ENCODE measurements at regions not wholly inside any gene's neighbourhood (a gene's known extent, or its start where the extent isn't known, plus 50 kb on each side); places are given as distances from the start of the nearest gene placed in this dataset.

DNA sequence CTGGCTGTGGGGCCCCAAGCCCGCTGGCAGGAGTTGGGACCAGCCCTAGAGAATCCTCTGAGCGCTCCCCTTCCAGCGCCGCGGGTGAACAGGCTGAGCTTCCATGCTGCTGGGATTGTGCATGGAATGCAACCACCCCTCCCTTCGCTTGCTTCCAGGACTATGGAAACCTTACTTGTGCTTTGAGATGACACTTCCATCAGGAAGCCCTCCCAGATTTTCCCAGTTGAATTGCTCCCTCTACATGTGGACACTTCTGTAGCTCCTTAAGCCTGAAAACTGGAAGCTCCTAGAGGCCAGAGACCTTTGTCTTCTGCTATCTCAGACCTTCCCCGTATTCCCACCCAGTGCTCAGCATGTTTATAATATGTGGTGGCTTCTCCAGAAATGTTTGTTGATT, 213.2 kb upstream of the RPL38 start:
- DNase-seq, result no peak
- no CpG with 5 or more reads among the region's 7 CpGs for WGBS (ENCODE audit: insufficient coverage, low lambda C conversion rate)
- H3K27ac ChIP-seq (ENCODE audit: low read length), result no peak overlapping the region
- H3K36me3 ChIP-seq (ENCODE audit: control insufficient read depth, insufficient read depth, low read length), result no peaks in the 10 kb centered on the region
- no peak overlapping the region for H3K4me3 ChIP-seq (ENCODE audit: low read length)
- peaks cover 6% of the 10 kb centered on the region for H3K27me3 ChIP-seq (ENCODE audit: control insufficient read depth, insufficient read depth, low read length)
- H3K4me1 ChIP-seq (ENCODE audit: control insufficient read depth, insufficient read depth, low read length), result no peaks in the 10 kb centered on the region
- H3K9me3 ChIP-seq (ENCODE audit: control insufficient read depth, low read depth, low read length), result no peaks in the 10 kb centered on the region

DNA sequence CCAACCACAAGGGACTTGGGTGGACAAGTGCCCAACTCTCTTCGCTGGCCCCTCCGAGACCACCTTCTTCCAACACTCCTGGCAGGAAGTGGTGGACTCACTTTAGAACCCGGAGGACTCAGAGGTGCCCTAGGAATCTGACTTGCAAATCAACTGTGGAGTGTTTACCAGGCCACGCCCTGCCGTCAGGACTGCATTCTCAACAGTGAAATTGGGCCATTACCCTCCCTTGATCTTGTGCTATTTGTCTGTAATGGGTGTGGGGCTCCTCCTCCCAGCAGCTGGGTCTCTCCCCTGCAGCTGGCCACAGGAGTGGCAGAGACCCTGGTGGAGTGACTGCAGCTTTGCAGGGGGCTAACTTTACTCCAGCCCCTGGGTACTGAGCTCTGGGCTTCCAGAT, 212.2 kb upstream of the RPL38 start:
- H3K9me3 ChIP-seq (ENCODE audit: control insufficient read depth, low read depth, low read length), result no peaks in the 10 kb centered on the region
- no peaks in the 10 kb centered on the region for H3K4me1 ChIP-seq (ENCODE audit: control insufficient read depth, insufficient read depth, low read length)
- H3K4me3 ChIP-seq (ENCODE audit: low read length), result no peak overlapping the region
- H3K36me3 ChIP-seq (ENCODE audit: control insufficient read depth, insufficient read depth, low read length), result no peaks in the 10 kb centered on the region
- H3K27ac ChIP-seq (ENCODE audit: low read length), result no peak overlapping the region
- DNase-seq, result no peak
- H3K27me3 ChIP-seq (ENCODE audit: control insufficient read depth, insufficient read depth, low read length), result peaks cover 6% of the 10 kb centered on the region
- WGBS (ENCODE audit: insufficient coverage, low lambda C conversion rate), result no CpG with 5 or more reads among the region's 5 CpGs

DNA sequence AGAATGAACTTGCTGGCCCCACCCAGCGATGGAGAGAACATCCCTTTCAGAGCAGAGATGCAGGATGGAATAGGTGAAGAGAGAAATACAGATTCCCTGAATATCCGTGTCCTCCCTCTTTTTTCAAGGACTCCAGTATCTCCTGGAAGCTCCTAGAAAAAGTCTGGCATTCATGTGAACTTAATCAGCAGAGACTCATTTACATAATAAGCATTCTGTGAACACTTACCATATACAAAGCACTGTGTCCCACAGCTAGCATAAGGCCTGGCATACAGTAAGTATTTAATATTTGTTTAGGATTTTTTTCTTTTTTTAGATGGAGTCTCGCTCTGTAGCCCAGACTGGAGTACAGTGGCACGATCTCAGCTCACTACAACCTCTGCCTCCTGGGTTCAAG, 208.5 kb upstream of the RPL38 start:
- H3K27ac ChIP-seq (ENCODE audit: low read length), result no peak overlapping the region
- H3K4me3 ChIP-seq (ENCODE audit: low read length), result no peak overlapping the region
- H3K4me1 ChIP-seq (ENCODE audit: control insufficient read depth, insufficient read depth, low read length), result no peaks in the 10 kb centered on the region
- WGBS (ENCODE audit: insufficient coverage, low lambda C conversion rate), result 63% methylated on average over 1 of the region's 4 CpGs
- no peak for DNase-seq
- H3K27me3 ChIP-seq (ENCODE audit: control insufficient read depth, insufficient read depth, low read length), result peaks cover 11% of the 10 kb centered on the region
- H3K36me3 ChIP-seq (ENCODE audit: control insufficient read depth, insufficient read depth, low read length), result no peaks in the 10 kb centered on the region
- H3K9me3 ChIP-seq (ENCODE audit: control insufficient read depth, low read depth, low read length), result no peaks in the 10 kb centered on the region

DNA sequence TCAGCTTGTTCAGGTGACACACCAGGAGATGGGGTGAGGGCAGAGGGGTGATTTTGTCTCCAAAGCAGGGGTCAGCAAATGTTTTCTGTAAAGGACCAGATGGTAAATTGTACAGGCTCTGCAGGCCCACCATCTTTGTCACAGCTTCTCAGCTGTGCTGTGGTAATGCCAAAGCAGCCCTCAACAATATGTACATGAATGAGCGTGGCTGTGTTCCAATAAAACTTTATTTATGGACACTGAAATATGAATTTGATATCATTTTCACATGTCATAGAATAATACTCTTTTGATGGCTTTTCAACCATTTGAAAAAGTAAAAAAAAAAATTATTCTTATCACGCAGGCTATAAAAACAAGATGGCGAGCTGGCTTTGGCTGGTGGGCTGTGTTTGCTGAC, 206.4 kb upstream of the RPL38 start:
- DNase-seq, result no peak
- H3K36me3 ChIP-seq (ENCODE audit: control insufficient read depth, insufficient read depth, low read length), result no peaks in the 10 kb centered on the region
- WGBS (ENCODE audit: insufficient coverage, low lambda C conversion rate), result 100% methylated on average over 1 of the region's 3 CpGs
- peaks cover 11% of the 10 kb centered on the region for H3K27me3 ChIP-seq (ENCODE audit: control insufficient read depth, insufficient read depth, low read length)
- H3K4me1 ChIP-seq (ENCODE audit: control insufficient read depth, insufficient read depth, low read length), result no peaks in the 10 kb centered on the region
- no peak overlapping the region for H3K4me3 ChIP-seq (ENCODE audit: low read length)
- no peaks in the 10 kb centered on the region for H3K9me3 ChIP-seq (ENCODE audit: control insufficient read depth, low read depth, low read length)
- H3K27ac ChIP-seq (ENCODE audit: low read length), result no peak overlapping the region

DNA sequence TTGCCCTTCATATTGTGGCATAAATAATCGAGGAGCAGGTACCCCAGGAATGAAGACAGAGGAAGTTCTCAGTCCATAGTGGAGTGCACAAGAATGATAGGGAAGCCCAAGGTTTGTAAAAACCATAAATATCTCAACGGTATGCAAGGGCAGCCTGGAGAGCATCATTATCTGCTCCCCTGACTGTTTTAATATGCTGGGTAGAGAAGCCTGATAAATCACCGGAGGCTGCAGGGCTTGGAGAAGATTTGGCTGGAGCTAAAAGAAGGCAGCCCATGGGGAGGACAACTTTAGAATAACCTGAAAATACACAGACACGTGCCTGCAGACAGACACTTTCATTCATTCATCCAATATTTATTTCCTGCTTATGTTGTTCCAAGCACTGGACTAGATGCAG, 205.2 kb upstream of the RPL38 start:
- Histone ChIP-seq H3K4me1 (ENCODE audit: control insufficient read depth, insufficient read depth, low read length) (no peaks in the 10 kb centered on the region), H3K27ac (ENCODE audit: low read length) (no peak overlapping the region), H3K27me3 (ENCODE audit: control insufficient read depth, insufficient read depth, low read length) (peaks cover 11% of the 10 kb centered on the region), H3K4me3 (ENCODE audit: low read length) (no peak overlapping the region), H3K9me3 (ENCODE audit: control insufficient read depth, low read depth, low read length) (no peaks in the 10 kb centered on the region), H3K36me3 (ENCODE audit: control insufficient read depth, insufficient read depth, low read length) (no peaks in the 10 kb centered on the region)
- WGBS (ENCODE audit: insufficient coverage, low lambda C conversion rate), result 80% methylated on average over 1 of the region's 4 CpGs
- no peak for DNase-seq

DNA sequence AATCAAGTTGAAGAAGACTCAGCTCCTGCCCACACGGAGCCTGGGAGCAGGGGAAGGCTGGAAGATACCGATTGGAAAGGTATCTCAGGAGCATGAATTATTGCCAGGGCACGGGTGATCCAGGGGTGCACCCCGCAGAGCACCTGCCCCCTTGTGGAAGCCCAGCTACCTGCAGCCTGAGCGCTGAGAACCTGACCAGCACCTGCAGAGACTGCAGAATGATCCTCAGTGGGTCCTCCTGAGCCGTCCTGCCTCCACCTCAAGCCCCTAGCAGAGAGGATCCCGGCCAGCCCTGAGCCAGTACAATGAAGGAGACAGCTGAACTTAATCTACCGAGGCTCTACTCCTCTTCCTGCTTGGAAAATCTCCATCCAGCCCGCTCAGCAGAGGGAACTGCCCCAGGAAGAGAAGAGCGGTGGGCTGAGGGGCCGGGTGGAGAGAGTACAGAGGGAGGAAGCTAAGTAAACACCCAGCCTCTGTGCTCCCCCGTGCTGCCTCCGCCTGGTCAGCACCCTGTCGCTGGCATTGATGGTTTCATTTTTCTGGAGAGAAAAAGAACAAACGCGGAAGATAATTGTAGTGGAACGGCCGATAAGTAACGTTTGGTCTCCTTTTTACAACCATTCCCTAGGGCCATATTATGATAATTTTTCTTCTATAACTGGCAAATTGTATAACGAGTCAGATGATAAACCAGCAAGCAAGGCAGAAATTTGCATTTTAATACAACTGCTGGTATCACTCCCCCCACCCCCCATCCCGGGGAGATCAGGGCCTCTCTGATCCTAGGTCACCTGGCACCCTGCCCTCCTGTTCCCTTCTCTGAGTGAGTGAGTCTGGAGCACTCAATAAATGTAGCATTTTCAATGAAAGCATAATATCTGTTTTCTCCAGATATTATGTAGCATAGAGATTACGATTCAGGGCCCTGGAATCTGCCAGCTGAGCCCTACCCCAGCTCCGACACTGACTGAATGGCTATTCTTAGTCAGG, 204.5 kb upstream of the RPL38 start:
- Histone ChIP-seq H3K27ac (ENCODE audit: low read length) (no peak overlapping the region), H3K36me3 (ENCODE audit: control insufficient read depth, insufficient read depth, low read length) (no peaks in the 10 kb centered on the region), H3K27me3 (ENCODE audit: control insufficient read depth, insufficient read depth, low read length) (peaks cover 7% of the 10 kb centered on the region), H3K4me3 (ENCODE audit: low read length) (no peak overlapping the region), H3K9me3 (ENCODE audit: control insufficient read depth, low read depth, low read length) (no peaks in the 10 kb centered on the region), H3K4me1 (ENCODE audit: control insufficient read depth, insufficient read depth, low read length) (no peaks in the 10 kb centered on the region)
- peak; percentile 18 to 34 for DNase-seq
- 37% methylated on average over 5 of the region's 23 CpGs for WGBS (ENCODE audit: insufficient coverage, low lambda C conversion rate)

DNA sequence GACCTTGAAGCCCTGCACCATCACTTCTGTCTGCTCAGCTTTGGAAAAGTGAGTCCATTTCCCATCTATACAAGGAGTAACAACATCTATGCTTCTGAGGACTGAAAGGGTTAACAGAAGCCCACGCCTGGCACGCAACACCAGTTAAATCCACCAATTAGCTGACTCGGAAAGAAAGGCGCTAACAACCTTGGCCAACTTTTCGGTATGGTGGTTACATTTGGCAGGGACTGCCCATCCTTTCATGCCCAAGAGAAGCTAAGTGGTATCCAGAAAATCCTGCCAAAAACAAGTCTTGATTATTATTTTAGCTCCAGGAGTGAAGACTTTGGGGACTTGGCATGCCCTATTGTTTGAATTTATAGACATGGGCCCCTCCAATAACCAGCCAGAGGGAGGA, 202.3 kb upstream of the RPL38 start:
- H3K36me3 ChIP-seq (ENCODE audit: control insufficient read depth, insufficient read depth, low read length), result no peaks in the 10 kb centered on the region
- no peak overlapping the region for H3K27ac ChIP-seq (ENCODE audit: low read length)
- H3K9me3 ChIP-seq (ENCODE audit: control insufficient read depth, low read depth, low read length), result no peaks in the 10 kb centered on the region
- H3K27me3 ChIP-seq (ENCODE audit: control insufficient read depth, insufficient read depth, low read length), result peaks cover 14% of the 10 kb centered on the region
- no peak overlapping the region for H3K4me3 ChIP-seq (ENCODE audit: low read length)
- DNase-seq, result no peak
- H3K4me1 ChIP-seq (ENCODE audit: control insufficient read depth, insufficient read depth, low read length), result no peaks in the 10 kb centered on the region
- no CpG with 5 or more reads among the region's 5 CpGs for WGBS (ENCODE audit: insufficient coverage, low lambda C conversion rate)

DNA sequence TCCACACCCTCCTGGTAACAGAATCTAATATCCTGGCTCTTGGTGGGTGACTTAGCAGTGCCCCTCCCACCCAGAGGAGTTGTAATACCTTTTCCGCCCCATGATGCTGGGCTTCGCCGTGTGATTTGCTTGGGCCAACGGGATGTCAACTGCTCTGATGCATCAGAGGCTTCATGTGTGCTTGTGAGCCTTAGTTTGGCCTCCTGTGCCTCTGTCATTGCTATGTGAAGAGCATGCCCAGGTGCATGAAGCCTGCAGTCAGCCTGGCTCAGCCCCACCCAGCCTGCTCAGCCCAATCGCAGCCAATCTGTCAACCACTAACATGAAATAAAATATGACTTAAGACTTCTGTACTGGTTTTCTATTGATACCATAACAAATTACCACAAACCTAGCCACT, 201.2 kb upstream of the RPL38 start:
- no CpG with 5 or more reads among the region's 5 CpGs for WGBS (ENCODE audit: insufficient coverage, low lambda C conversion rate)
- no peaks in the 10 kb centered on the region for H3K9me3 ChIP-seq (ENCODE audit: control insufficient read depth, low read depth, low read length)
- no peak for DNase-seq

DNA sequence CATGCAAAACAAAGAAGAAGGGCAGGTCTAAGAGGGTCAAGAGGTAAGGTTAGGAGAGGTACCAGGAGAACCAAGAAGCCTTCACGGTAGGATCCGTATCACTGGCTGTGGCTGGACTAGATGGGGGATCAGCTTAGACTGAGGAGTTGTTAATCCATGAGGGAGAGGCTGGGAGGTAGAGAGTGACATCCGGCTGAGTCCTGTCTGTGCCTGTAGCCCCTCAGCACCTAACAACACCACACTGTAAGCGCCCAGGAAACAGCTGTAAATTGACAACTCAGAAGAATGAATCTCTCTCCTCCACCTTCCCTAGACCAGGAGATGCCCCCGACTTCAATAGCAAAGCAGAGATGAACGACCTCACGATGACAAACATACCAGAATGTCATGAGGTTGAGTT, 199.4 kb upstream of the RPL38 start:
- peaks cover 16% of the 10 kb centered on the region for H3K27me3 ChIP-seq (ENCODE audit: control insufficient read depth, insufficient read depth, low read length)
- H3K4me1 ChIP-seq (ENCODE audit: control insufficient read depth, insufficient read depth, low read length), result no peaks in the 10 kb centered on the region
- no peak for DNase-seq
- H3K27ac ChIP-seq (ENCODE audit: low read length), result no peak overlapping the region
- no CpG with 5 or more reads among the region's 7 CpGs for WGBS (ENCODE audit: insufficient coverage, low lambda C conversion rate)
- no peaks in the 10 kb centered on the region for H3K9me3 ChIP-seq (ENCODE audit: control insufficient read depth, low read depth, low read length)
- no peak overlapping the region for H3K4me3 ChIP-seq (ENCODE audit: low read length)
- H3K36me3 ChIP-seq (ENCODE audit: control insufficient read depth, insufficient read depth, low read length), result no peaks in the 10 kb centered on the region

More for the DNA sequence above, 201.2 kb upstream of the RPL38 start:
- Histone ChIP-seq H3K4me3 (ENCODE audit: low read length) (no peak overlapping the region), H3K36me3 (ENCODE audit: control insufficient read depth, insufficient read depth, low read length) (no peaks in the 10 kb centered on the region), H3K27me3 (ENCODE audit: control insufficient read depth, insufficient read depth, low read length) (peaks cover 16% of the 10 kb centered on the region), H3K27ac (ENCODE audit: low read length) (no peak overlapping the region), H3K4me1 (ENCODE audit: control insufficient read depth, insufficient read depth, low read length) (no peaks in the 10 kb centered on the region)

DNA sequence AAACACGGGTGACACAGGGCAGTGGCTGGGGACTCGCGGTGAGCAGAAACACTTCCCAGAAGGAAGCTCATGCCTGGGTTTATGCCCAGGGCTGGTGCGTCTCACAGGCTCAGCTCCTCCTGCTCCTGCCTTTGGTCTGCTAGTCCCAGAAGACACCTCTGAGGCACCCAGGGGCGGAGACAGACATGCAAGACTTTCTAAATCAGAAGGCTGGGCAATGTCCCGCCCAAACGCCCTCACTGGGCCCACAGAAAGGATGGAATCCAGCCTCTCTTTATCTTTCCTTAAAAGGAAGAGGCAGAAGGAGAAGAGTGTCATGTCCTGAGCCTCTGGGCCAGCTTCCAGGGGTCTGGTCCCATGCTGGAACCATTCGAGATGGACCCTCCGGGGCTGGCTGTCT, 197.7 kb upstream of the RPL38 start:
- Histone ChIP-seq H3K9me3 (ENCODE audit: control insufficient read depth, low read depth, low read length) (no peaks in the 10 kb centered on the region), H3K36me3 (ENCODE audit: control insufficient read depth, insufficient read depth, low read length) (no peaks in the 10 kb centered on the region), H3K27me3 (ENCODE audit: control insufficient read depth, insufficient read depth, low read length) (peaks cover 16% of the 10 kb centered on the region), H3K27ac (ENCODE audit: low read length) (no peak overlapping the region), H3K4me3 (ENCODE audit: low read length) (no peak overlapping the region), H3K4me1 (ENCODE audit: control insufficient read depth, insufficient read depth, low read length) (no peaks in the 10 kb centered on the region)
- no peak for DNase-seq
- no CpG with 5 or more reads among the region's 9 CpGs for WGBS (ENCODE audit: insufficient coverage, low lambda C conversion rate)

DNA sequence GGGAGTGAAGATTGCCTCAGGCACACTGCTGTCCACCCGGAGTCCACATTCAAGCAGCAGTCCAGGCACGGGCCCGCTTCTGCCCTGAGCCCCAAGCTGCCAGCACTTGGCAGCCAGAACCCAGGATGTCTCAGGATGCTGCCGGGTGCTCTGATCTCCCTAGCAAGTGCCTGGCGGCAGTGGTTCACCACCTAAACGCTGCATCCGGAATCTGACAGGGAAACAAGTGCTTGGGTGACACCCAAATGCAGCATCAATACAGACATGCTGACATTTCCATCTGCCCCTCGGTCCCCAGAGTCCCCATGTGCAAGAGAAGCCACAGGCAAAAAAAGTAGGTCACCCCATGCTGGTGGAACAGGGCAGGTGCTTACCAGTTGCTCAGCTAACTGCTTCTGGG, 197.1 kb upstream of the RPL38 start:
- H3K27me3 ChIP-seq (ENCODE audit: control insufficient read depth, insufficient read depth, low read length), result peaks cover 16% of the 10 kb centered on the region
- no peak overlapping the region for H3K27ac ChIP-seq (ENCODE audit: low read length)
- H3K36me3 ChIP-seq (ENCODE audit: control insufficient read depth, insufficient read depth, low read length), result no peaks in the 10 kb centered on the region
- no peaks in the 10 kb centered on the region for H3K9me3 ChIP-seq (ENCODE audit: control insufficient read depth, low read depth, low read length)
- H3K4me3 ChIP-seq (ENCODE audit: low read length), result no peak overlapping the region
- no peak for DNase-seq
- H3K4me1 ChIP-seq (ENCODE audit: control insufficient read depth, insufficient read depth, low read length), result no peaks in the 10 kb centered on the region
- WGBS (ENCODE audit: insufficient coverage, low lambda C conversion rate), result no CpG with 5 or more reads among the region's 8 CpGs
